Esophagus squamous epithelium (tissue), 4 donors: ENCODE measurements at regions not wholly inside any gene's neighbourhood (a gene's known extent, or its start where the extent isn't known, plus 50 kb on each side); places are given as distances from the start of the nearest gene placed in this dataset.

ENCODE experiments used
- CTCF ChIP-seq, 6 experiments: fragments of 450-650 bp in 4 of 6; fragments of 200-600 bp in 2 of 6; sonication (generic) in 2 of 6; IDR thresholded peaks; one replicate each; pipeline ENCODE4 v1.5.1; 2016 to 2019; ENCODE audit warnings: antibody characterized with exemption in 6 of 6, mild to moderate bottlenecking in 4 of 6, moderate library complexity in 4 of 6
- POLR2A ChIP-seq, 4 donors: fragments of 450-650 bp; IDR thresholded peaks; one replicate each; pipeline ENCODE4 v1.6.1; 2017; ENCODE audit warnings: antibody characterized with exemption in 4 of 4, mild to moderate bottlenecking in 4 of 4, moderate library complexity in 3 of 4

- no peak for TF ChIP-seq CTCF (IDR thresholded peaks at IDR 0.05)
- TF ChIP-seq POLR2A (IDR thresholded peaks at IDR 0.05), result no peak
Measured at GRCh38 chr1:219847215-219847855, 81.0 kb downstream of the SLC30A10 start.
